GM21526 (cell line): ENCODE measurements at regions not wholly inside any gene's neighbourhood (a gene's known extent, or its start where the extent isn't known, plus 50 kb on each side); places are given as distances from the start of the nearest gene placed in this dataset.

ENCODE experiments used
- ATAC-seq: cut with Tn5 transposase; IDR thresholded peaks from one replicate; pipeline ENCODE4 v1.9.1; 2021; ENCODE audit warnings: moderate library complexity; ENCODE audit not compliant: unreplicated experiment, low FRiP score

DNA sequence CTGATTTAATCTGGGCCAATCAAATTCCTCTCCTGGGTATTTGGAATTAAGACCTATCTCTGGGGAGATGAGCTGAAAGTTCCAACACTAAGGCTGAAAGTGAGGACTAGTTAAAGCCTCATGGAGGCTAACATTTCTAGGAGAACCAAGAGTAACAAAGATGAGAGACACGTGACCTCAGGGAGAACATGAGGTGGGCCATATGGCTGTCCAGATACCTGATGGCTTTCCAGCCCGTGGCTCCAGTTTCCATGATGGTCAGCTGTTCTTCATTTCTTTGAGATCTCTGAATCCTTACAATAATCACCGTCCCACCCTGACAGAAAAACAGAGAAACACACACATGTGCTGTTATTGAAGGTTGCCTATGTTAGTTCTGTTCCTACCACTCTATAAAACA is 66.1 kb downstream of the LEPR start:
- ATAC-seq = no peak

DNA sequence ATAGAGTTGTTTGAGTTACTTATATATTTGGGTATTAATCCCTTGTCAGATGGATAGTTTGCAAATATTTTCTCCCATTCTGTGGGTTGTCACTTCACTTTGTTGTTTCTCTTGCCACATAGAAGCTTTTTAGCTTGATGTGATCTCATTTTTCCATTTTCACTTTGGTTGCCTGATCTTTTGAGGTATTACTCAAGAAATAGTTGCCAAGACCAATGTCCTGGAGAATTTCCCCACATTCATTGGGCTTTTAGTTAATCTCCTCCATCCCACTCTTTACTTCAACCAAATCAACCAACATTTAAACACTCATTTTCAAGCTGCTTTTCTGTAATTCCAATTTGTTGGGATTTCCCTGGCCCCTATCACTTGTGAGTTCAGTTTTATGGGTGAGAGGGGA is 69.0 kb downstream of the LEPR start:
- no peak for ATAC-seq

DNA sequence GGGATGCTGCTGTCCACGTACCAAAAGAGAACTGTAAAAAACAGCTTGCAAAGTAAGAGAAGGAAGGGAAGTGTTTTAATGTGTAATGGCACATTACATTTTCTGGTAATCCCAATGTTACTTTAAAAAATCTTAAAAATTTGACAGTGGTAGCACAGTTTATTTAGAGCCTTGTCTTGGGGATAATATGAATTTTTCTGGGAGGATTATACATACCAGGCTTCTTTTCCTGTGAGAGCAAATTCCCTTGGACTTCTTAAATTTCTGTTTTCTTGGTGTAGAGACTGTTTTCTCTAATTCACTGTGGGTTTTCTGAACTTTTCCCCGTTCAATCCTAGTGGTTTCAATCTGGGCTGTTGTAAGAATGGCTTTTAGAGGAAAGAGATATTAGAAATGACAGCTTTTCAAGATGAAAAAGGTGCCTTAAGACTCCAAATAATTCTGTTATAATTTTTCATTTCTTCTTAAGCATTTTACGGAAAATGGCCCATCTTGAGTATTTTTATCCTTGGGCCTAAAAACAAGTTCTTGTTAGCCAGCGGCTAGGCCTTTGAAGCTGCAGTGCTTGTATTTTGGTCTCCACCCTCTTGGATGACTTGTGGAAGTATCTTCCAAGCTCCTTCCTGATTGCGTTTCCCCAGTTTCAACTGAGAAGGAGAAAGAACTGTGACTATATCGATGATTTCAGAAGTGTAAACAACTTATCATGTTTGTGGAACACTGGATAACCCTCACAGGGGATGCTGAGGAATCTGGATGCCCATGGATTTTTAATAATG is 70.0 kb downstream of the LEPR start:
- ATAC-seq = no peak

DNA sequence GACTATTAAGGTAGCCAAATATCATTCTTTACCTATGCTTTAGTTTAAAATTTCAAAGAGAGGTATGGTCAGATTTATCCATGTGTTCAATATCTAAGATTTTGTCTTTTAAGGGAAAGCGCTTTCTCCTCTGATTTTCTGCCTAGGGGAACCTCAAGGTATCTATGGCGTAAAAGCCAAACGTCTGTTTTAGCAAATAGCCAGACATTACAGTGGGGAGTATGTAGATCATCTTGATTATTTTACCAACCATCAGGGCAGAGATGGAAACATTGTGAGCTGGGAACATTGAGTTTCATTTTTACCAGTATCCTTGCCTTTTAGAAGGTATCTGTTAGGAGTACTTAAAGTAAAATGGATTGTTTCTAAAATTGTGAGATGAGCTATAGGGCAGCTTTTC is 71.0 kb downstream of the LEPR start:
- no peak for ATAC-seq

DNA sequence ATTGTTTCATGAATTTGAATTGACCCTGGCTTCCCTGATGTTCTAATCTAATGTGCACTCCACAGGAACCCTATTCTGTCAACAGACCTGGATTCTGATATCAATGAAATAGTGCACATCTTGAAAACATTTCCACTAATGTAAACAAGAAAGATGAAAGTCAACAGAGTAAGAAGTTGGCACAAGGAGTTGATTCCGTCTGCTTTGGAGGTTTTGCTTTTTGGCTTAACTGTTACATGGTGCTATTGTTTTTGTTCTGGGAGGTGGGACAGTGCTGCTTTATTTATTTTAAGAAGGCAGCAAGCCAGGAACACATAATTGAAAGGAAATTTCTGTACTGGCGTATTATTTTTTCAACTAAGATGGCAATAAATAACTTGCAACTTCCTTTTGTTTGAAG is 73.3 kb downstream of the LEPR start:
- ATAC-seq = no peak

DNA sequence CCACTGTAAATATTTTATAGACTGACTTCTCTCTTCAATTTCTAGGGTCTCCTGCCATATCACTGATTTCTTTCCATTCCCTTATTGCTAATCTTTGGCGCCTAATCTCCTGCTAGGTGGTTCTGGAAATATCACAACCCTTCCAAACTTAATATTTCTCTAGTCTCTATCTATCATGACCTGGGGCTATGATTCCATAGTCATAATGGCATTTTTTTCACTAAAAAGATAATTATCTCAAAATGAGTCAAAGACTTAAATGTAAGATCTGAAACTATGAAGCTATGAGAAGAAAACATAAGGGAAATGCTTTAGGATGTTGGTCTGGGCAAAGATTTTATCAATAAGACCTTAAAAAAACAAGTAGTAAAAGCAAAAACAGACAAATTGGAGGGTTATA is 74.2 kb downstream of the LEPR start:
- ATAC-seq = no peak

DNA sequence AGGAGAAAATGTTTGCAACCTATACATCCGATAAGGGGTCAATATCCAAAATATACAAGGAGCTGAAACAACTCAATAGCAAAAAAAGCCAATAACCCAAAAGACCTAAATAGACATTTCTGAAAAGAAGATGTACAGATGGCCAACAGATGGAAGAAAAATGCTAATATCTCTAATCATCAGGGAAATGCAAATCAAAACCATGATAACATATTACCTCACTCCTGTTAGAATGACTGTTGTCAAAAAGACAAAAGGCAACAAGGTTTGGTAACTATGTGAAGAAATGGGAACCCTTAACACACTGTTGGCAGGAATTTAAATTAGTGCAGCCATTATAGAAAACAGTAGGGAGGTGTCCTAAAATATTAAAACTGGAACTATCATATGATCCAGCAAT is 74.7 kb downstream of the LEPR start:
- no peak for ATAC-seq

DNA sequence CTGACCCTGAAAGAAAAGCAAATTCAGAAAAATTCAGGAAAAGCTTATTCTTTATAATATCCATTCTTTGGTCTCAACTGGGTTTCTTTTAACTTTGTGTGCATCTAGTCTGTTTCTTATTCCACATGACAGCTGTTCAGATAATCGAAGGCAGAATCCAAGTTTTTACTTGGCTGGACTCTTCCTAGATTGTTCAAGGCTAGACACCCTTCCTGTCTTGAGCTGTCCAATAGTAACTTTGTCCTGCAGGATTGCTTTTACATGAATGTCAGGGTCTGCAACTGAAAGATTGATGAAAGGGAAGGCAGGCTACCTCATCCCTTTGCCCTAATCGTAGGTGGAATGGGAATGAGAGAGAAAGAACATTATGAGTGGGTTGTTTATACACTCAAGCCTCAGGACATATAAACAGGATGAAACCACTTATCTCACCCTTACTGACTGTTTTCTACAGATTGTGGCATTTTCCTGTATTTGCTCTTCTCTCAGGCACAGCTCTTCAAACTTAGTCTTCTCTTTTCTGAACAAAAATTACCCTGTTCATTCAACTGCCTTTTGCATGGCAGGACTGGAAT is 76.9 kb downstream of the LEPR start:
- no peak for ATAC-seq

DNA sequence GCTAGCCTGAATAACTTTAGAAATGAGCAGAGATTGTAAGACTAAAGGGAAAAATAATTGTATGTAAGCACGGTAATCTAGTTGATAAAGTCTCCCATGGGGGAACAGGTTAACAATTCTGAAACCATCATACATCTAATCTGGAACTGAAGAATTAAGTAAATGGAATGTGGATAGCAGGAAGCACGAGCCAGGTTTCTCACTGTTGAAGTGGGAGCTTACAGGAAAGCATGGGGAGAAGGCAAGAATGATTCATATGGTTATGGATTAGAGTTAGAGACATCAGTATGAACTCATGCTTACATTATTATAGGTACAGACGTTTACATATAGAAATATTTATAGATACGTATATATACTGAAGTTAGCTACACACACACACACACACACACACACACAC is 83.0 kb downstream of the LEPR start:
- ATAC-seq = no peak

DNA sequence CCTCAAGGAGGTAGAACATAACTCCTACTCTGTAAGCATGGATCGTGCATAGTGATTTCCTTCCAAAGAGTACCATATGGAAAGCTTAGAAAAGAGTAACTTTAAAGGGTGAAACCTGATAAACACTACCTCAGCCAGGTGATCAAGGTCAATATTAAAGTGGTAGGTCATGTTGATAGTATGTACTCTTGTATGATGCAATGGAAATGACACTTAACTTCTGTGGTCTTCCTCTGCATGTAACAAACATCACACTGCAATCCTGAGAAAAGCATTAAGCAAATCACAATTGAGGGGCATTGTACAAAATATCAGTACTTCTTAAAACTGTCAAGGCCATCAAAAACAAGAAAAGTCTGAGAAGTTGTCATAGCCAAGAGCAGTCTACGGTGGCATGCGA is 83.8 kb downstream of the LEPR start:
- no peak for ATAC-seq

DNA sequence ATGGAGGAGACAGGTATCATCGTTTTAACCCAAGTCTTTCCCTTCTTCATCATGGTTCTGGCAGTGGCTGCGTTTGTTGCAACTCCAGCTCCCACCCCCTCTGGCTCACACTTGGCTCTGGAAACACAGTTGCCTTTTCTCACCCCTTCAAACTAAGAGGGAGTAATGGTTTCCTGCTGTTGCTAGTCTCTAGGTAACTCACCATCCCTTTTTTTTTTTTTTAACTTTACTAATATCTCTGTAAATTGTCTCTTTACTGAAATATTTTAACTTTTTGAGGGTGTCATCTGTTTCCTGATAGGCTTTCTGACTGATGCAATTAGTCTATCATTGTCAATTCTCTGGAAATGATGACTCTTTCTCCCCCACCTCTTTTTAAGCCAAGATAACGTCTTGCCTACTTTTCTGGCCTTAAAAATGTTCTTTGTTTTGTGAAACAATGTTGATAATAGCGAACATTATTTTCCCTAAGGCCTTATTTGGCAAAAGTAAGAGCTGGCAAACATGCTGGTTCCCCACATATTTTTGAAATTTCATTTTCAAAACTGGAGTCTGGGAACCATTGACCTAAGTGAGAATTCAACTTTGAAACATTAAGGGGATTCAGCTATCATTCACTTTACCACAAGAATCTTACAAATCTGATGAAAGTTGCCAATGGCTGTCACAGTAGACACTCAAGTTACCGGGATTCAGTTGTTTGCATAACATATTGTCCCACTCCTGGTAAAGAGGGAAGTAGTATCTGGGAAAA is 85.3 kb downstream of the LEPR start:
- ATAC-seq = no peak

DNA sequence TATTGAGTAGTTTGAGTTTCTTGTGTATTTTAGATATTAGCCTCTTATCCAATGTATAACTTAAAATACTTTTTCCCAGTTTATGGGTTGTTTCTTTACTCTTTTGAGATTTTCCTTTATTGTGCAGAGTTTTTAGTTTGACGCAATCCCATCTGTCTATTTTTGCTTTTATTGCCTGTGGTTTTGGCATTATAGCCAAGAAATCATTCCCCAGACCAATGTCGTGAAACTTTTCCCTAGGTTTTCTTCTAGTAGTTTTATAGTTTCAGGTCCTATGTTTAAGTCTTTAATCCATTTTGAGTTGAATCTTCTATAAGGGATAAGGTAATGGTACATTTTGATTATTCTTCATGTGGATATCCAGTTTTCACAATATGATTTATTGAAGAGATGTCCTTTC is 87.6 kb downstream of the LEPR start:
- ATAC-seq = no peak

DNA sequence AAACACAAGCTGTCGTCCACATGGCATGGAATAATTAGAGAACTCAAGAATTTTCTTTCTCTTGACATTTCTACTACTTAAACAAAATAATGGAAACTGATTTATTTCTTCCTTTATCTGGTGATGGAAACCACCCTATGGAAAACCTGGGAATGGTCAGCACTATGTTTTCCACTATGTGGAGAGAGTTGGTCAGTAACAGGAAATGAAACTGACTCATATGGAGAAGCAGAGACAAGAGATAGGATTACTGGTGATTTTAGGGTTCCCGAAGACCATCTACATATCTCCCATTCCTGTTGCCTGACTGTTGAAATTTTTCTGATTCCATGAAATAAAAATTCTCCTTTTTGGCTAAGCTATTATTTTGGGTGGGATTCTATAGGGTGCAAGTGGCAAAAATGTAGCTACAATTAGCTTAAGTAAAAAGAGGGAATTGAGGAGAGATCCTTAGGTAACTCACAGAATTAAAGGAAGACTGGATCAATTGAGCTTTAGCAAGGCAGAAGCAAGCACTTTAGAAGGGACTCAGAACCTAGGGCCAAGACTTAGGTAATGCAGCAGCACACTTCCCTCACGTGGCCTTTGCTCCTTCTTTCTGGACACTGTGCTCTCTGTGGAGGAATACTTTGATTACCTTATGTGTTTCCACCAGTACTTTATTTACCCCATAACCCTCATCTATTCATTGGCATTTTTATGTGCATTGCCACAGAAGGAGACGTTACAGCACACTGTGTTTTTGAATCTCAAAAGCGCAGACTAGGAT is 89.6 kb downstream of the LEPR start:
- no peak for ATAC-seq

DNA sequence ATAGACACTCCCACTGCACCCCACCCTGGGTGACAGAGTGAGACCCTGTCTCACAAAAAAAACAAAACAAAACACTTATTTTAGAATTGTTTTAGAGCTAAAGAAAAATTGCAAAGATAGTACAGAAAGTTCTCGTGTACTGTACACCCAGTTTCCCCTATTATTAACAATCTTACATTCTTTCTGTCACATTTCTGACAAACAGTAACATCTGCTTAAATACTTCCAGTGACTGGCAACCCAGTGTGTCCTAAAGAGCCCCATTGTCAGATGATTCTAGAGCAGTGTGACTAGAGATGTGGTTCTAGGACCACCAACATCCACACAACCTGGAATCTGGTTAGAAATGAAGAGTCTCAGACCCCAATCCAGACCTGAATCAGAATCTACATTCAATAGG is 90.5 kb downstream of the LEPR start:
- no peak for ATAC-seq

DNA sequence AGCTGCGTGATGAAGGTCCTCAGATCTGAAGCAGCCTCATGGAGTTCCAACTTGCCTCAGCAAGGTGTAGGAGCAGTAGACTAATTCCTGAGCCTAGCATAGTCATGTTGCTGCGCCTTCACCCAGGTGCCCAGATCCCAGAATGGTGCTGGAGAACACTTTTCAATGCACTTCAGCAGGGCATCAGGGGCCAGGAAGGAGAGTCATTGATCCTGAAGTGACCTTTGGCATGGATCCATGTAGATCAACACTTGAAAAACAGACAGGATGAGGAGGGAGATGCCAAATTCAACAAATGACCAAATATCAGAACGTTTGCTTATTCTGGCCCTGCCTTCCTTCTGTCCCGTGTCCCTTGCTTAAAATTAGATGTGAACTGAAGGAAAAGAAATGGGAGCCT is 91.9 kb downstream of the LEPR start:
- no peak for ATAC-seq

DNA sequence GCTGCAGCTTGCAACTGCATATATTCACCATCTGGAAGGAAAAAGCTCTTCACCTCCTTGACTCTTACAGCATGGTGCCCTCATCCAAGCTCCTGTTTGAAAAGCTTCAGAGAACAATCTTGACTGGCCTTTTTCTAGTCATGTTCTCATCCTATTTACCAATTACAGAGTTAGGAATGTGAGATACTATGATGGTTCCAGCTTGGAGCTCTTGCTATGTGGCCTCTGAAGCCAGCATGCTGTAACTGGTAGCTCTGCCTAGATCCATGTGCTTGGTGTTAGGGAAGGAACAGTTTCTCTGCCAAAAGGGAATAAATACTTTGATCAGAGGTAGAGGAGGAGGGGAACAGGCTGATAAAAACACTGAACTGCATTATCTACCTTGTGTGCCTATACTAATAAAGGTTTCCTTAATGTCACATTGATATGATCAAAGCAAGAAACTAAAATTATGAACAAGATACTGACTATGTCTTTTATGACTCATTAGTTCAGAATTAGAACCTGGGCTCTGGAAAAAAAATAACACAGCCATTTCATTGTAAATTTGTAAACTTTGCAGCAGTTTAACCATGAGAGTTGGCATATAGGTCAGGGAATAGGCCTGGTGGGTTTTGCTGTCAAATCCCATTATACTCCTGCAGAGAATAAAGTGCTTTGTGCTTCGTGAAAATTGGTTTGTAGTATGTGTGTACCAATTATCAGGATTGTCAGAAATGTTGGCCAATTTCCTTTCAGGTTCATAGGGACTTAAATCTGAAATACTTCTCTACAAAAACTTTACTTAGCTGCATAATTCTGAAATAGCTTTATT is 92.7 kb downstream of the LEPR start:
- ATAC-seq = no peak

DNA sequence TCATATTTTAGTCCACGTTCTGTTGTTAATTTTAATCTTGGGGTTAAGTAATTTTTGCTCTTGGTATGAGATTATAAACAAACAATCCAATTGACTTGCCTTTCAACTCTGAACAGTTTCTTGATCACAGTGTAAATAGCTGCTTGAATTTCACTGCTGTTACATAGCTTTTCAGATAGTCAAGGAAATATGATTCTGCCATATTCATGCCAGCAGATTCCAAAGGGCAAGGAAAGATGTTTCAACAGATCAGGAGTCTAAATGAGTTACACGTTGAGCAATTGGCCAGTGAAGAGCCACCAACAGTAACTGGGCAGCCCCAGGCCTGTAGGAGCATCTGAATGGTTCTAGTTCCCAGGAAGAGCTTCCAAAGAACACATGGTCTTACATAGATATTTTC is 93.6 kb downstream of the LEPR start:
- ATAC-seq = no peak

DNA sequence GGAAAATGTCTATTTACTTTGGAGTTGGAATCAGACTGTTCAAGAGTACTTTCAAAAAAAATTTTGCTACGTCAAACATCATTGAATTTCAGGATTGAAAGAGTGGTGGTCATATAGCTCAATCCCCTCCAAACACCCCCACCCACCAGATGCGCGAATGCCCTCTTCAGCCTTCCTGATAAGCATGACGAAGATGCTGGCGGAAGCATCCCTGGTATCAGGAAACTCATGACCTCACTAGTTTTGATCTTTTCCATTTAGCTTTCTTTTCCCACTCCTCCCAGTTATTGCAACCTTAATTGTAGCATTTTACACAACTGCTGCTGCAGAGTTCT is 104.4 kb downstream of the LEPR start:
- ATAC-seq = no peak

DNA sequence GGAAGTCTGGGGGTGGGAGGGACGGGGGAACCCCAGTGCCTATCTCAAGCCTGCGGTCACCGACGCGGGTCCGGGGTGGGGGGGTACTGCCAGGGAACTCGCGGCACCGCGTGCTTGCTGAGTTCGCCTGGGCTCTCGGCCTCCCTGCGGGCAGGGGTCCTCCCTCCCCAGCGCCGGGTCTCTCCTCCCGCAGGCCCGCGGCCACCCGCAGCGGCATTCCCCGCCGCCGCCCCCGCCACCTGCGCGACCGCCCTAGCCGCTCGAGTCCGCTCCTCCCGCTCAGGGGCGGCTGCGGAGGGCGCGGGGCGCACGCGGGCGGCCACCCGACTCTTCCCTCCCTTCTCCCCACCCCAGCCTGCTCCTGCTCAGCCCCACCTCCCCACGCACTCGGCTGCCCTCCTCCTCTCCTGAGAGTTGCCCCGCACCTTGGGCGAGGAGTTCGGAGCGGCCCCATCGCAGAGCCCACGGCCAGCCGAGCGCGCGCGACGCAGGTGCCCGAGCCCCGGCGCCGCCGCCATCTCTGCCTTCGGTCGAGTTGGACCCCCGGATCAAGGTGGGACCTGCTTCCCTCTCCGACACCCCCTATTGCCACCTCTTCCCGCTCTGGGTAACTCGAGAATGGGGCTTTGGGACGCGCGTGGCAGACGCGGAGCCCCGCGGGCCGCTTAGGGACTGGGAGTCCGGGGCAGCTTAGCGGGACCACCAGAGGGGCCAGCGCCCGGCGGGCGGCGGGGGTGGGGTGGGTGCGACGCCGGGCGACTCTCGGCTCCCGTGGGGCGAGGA is 105.0 kb downstream of the LEPR start:
- ATAC-seq = no peak

DNA sequence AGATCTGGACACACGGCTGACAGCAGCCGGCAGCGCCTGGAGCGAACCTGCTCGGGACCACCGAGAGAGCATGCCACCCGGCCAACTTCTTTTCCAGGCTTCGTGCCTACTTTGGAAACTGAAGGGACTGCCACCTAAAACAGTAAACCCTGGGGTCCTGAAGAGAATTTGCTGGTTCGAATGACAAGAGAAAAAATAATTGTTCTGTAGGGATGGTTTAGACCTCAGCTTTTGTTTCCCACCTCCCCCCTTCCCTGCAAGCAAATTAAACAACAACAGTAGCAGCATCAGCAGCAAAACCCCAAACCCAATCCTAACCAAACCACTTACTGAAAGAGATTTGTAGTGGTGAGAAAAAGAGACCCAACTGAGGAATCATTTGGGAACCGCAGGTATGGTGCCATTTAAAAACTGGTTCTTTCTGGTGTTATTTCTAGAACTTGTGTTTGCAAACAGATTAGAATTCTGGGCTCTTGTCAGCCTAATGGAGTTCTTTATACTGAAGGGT is 105.6 kb downstream of the LEPR start:
- ATAC-seq = no peak
